HTR-8/SVneo (cell line): ENCODE measurements at regions not wholly inside any gene's neighbourhood (a gene's known extent, or its start where the extent isn't known, plus 50 kb on each side); places are given as distances from the start of the nearest gene placed in this dataset.
"Not testable (repeated sequence)": the region's sequence is repeated elsewhere in the genome, so short reads cannot be mapped to it uniquely, and the experiment has no call there.

Experiments used
- DNase-seq: peaks from one replicate; pipeline ENCODE4 v3.0.0; 2011; ENCODE audit warnings: low spot score, mixed read lengths; ENCODE audit not compliant: insufficient read length
- FAIRE-seq: peaks from 2 replicates; lab custom pipeline; 2011; peaks lifted over from hg19 to GRCh38; lab: Jason Lieb, UNC

DNA sequence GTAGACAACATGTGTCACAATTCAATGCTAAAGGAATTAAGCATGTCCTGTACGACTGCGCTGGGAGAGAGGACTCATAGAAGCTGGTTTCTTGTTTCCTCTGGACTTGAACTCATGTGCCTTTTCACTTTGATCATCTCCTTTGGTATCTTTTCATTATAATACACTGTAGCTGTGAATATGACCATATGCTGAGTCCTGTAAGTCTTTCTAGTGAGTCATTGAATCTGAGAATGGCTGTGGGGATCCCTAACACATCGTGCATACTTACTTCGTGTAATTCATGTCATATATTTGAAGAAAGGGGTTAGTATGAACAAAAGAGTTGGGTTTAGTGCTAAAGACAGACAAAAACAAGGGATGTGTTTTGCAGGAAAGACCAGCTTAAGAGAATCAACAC is 148.1 kb upstream of the RUNX1 start:
- FAIRE-seq (no peak), DNase-seq (no peak)

DNA sequence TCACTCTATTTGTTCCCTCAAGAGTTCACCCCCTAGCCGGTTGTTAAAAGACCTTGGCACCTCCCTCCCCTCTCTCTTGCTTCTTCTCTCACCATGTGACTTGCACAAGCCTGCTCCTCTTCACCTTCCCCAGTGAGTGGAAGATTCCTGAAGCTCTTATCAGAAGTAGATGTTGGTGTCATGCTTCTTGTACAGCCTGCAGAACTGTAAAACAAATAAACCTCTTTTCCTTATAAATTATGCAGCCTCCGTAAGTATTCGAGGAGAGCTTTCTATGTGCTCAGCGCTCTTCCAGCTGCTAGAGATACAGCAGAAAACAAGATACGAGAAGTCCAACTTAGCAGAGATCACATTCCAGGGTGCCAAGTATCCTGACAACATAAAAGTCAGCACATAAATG is 147.0 kb upstream of the RUNX1 start:
- DNase-seq, result no peak
- FAIRE-seq, result no peak

DNA sequence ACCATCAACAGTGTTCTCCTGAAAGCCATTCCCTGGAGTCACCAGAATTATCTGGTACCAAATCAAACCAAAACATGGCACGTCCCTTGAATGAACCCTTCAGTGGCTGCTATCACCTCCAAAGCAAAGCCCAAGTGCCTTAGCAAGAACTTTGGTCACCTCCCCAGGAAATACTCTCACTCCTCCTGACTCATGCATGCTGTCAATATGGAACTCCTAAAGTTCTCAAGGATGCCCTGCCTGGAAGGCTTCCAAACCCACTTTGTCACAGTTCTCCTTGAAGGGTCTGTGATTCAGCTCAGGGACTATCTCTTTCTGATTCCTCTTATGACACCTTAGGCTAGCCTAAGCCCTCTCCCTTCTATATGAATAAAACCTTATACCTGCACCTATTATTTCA is 146.1 kb upstream of the RUNX1 start:
- no peak for DNase-seq
- no peak for FAIRE-seq

DNA sequence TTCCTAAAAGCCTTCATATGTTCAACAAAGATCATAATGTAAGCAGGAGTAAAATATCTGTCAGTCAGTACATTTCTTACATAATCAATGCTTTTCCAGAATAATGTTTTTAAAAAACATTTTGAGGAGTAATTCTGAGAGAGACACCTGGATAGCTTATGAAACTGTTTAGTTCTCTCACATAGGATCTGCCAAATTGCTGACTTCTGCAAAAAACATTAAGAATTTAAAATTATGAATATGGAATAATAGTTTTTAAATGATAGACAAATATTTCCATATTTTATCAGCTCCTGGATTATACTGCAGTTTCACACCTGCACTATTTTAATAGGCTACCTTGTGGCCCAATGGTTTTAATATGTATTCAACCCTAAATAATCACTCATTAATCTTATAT is 142.7 kb upstream of the RUNX1 start:
- DNase-seq, result no peak

DNA sequence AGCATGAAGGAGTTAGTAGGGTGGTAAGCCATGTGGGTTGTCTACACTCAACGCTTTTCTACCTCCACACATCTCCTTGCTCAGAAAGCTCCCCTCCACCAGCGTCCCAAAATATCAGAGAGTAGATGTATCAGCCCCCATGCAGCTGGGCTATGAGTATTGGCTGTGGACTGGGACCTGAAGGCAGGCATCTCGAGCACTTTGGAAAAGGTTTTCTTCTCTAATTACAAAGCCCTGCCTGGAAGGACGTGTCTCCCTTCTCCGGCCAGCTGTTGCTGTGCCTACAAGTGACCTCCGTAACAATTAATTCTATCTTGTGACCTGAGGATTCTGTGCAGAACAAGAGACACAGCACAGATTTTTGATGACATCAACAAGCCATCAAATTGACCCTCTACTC is 142.0 kb upstream of the RUNX1 start:
- FAIRE-seq, result no peak
- no peak for DNase-seq

More for the DNA sequence above, 142.7 kb upstream of the RUNX1 start:
- no peak for FAIRE-seq

DNA sequence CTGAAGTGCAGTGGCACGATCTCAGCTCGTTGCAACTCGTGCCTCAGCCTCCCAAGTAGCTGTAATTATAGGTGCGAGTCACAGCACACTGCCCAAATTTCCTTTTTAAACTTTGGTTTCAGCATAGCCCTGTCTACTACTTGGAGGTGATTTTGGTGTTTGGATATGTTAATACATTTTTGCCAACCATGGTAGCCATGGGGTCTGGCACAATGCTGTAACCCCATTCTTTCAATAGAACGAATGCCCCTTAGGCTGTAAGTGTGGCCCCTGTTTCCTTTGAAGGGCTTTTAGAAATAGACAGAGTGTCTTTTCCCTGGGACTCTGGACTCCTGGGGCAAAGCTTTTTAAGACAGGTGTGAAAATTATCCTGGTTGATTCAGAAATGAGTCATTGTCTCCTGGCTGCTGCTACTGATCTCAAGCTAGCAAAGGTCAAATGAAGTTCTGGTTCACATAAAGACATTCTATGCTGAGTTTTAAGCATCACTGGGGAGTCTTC is 141.1 kb upstream of the RUNX1 start:
- FAIRE-seq (no peak), DNase-seq (no peak)

DNA sequence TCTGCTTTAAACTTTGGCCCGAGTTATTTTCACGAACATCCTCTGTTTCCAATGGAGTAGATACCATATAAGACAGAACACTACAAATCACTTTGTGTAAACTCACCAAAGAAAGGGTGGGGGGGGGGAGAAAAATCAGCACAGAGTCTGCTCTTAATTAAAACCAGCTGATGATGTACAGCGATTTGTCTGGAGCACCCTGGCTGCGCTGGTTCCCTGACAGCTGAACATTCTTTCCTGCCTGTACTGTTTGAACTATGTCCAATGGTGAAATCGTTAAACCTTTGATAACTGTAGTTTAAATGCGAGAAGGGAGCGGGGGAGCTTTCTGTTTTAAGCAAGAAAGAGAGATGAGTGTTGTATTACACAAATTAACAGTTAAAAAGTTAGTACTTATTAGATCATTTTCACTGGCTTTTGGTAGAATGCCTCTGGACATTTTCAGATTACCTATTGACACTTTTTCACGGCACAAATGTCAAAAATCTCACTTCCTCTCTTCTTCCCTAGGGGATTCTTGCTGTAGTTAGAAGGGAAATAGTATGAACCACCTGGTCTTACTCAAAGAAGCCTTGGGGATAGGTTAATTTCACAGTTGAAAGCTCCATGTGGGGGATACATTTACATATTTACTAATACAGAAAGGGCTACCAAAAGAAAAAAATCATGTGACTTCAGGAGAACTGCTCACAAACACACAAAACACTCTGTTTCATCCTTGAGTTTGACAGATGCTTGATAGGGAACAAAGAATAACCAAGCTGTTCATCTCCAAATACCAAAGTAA is 140.2 kb upstream of the RUNX1 start:
- no peak for FAIRE-seq
- DNase-seq, result no peak

DNA sequence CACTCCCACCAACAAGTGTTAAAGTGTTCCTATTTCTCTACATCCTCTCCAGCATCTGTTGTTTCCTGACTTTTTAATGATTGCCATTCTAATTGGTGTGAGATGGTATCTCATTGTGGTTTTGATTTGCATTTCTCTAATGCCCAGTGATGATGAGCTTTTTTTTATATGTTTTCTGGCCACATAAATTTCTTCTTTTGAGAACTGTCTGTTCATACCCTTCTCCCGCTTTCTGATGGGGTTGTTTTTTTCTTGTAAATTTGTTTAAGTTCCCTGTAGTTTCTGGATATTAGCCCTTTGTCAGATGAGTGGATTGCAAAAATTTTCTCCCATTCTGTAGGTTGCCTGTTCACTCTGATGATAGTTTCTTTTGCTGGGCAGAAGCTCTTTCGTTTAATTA is 134.3 kb upstream of the RUNX1 start:
- not testable (repeated sequence) for FAIRE-seq, DNase-seq

DNA sequence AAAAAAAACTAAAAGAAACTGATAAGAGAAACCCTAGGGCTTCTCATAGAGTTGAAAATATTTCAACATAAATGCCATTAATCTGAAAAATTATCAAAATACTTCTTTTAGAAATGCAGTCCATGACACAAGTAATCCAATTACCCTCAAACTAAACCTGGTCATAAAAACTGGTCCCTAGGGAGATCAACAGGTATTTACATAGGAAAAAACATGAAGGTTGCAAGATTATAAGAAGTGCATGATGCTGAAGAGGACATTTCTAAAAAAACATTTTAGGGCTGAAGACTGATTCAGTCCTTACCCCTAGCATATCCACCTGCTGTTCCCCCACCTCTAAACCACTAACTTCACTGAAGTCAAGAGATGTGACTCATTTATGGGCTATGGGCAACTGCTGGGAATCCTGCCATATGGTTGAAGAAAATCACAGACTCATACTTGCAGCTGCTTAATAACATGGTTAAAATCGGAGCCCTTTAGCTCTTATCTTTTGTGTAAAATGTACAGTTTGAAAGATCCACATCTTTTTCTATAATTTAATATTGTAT is 131.0 kb upstream of the RUNX1 start:
- FAIRE-seq (no peak), DNase-seq (peak; percentile 8)

DNA sequence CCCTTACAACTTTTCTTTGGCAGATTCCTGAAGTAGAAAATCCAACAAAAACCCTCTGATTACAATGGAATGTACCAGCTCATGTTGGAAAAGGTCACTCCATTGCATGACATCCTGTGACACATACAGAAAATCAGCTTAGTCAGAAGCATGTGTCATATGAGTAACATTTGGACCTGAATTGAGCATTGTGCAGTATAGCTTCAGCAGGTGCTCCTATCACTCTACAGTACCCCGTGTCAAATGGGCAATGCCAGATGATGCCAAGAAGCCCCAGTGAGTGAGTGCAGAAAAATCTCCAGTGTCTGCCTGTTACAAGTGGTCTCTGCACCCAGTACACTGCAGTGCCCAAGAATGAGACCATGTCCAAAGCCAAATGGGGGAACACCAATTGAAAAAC is 129.7 kb upstream of the RUNX1 start:
- FAIRE-seq, result no peak
- no peak for DNase-seq

DNA sequence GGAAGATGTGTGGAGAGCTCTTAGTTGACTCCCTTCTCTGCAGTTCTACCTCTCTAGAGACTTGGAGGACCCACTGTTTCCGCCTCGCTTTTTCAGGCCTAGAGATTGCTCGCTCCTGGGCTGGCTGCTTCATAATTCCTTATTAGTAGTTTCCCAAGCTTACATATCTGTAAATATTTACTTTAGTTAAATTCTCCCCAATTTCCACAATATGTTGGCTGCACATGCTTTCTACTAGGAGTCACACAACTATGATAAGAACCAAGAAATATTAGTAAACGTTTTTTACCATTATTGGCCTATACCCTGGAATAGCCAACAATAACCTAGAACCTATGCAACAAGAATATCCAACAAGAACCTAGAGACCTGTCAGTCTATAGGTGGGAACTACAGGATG is 129.0 kb upstream of the RUNX1 start:
- no peak for DNase-seq
- no peak for FAIRE-seq

DNA sequence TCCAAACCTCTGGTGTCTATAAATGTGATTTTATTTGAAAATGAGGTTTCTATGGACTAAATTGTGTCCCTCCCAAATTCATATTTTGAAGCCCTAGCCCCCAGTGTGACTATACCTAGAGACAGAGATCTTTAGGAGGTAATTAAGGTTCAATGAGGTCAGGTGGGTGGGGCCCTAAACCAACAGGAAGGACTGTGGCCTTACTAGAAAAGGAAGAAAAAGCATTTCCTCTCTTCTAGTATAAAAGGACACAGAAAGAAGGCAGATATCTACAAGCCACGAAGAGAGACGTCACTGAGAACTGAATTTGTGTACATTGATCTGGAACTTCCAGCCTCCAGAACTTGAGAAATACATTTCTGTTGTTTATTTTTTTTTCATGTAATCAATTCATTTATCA is 123.1 kb upstream of the RUNX1 start:
- DNase-seq (no peak), FAIRE-seq (no peak)

DNA sequence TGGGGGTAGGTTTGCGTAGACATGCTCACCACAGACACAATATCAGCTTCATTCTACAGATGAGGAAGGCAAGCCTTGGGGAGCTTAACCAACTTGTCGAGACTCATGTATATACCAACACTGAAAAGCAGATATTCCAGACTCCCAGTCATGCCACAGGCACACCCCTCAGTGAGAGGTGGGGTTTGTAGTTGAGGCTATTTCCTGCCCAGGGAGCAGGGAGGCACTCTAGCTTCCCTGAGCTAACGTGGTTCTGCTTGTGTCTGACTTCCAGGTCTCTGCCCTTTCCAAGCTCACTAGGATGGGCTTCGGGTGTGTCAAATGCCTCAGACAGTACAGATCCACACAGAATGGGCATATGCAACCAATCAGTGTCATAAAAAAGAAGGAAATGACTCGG is 122.3 kb upstream of the RUNX1 start:
- no peak for DNase-seq
- no peak for FAIRE-seq

DNA sequence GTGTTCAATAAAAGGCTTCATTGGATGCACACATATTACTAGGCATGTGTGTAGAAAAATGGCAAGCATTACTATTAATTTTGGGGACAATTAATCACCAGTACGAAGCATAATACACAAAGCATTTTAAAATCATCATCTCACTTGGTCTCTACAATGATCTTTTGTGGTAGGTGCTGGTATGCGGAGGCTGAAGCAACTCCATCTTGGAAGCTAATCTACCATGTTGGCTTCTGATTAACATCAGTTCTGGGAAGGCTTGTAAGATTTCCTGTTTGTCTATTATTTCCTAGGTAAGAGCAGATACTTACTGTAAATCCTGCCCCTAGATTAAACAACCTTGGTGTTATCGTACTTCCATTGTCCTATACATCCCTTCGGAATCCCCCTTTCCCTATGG is 121.7 kb upstream of the RUNX1 start:
- no peak for FAIRE-seq
- no peak for DNase-seq

DNA sequence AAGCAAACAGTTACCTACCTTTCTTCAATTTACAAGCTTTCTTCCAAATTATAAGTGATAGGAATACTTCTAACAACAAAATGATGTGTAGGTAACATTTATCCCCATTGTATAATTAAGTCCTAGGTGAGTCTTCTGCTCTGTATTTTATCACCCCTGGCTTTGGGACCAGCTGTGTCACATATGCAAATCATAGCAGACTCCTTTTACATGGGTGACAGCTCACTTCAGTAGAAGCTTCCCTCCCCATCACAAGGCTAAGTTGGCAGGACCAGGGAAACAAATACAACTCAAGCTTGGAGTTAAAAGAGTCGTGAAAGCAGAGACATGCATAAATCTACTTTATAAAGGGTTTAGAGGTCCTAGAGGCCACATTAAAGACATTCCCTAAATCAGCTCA is 121.1 kb upstream of the RUNX1 start:
- no peak for FAIRE-seq
- DNase-seq, result no peak

DNA sequence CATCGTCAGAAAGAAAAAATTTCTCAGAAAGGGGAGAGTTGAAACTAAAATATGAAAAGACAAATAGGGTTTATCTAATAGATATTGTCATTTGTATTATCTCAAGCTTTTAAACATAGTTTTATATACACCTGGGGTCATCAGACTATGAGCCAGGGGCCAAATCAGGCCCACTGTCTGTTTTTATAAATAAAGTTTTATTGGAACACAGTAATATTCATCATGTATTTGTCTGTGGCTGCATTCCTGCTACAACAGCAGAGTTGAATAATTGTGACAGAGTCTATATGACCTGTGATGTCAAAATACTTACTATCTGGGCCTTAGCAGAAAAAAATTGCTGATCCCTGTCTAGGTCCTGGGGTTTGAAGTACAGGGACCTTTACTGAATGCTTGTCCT is 120.5 kb upstream of the RUNX1 start:
- FAIRE-seq, result no peak
- DNase-seq, result no peak

DNA sequence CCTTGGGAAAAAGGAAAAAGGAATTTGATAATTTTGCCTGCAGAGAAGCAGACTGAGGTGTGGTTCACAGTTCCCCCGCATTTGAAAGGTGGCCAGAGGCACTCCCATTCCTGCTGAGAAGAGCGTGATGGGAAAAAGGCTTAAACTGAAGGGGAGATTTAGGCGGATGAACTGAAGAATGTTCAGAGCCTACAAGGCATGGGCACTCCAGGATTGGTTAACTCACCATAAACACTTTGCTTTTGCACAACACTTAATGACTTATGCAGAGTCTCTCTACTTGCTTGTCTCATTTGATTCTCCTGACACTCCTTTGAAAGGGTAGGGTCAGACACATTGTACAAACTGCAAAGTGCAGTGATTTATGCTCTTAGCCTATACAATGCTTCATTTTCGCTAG is 119.6 kb upstream of the RUNX1 start:
- DNase-seq (no peak), FAIRE-seq (no peak)

DNA sequence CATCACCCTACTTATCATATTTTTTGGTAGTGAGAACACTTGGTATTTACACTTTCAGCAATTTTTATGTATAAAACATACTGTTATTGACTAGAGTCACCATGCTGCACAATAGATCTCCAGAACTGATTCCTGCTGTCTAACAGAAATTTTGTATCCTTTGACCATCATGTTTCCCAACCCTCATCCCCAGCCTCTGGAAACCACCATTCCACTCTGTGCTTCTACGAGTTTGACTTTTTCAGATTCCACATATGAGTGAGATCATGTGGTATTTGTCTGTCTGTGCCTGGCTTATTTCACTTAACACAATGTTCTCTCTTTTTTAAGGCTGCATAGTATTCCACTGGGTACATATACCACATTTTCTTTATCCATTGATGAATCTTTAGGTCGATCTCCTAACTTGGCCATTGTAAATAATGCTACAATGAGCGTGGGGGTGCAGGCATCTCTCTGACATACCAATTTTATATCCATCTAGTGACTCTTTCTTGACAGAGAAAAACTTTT is 115.9 kb upstream of the RUNX1 start:
- no peak for FAIRE-seq
- no peak for DNase-seq

DNA sequence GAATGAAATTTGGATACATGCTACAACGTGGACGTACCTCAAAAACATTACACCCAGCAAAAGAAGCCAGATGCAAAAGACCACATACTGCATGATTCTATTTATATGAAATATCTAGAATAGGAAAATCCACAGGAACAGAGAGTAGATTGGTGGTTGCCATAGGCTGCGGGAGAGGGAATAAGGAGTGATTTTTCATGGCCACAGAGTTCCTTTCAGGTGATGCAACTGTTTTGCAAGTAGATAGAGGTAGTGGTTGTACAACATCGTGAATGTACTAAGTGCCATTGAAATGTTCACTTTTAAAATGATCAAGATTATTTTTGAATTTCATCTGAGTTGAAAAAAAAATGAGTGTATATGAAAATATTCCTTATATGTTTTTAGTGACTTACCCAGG is 115.3 kb upstream of the RUNX1 start:
- DNase-seq (no peak), FAIRE-seq (no peak)

DNA sequence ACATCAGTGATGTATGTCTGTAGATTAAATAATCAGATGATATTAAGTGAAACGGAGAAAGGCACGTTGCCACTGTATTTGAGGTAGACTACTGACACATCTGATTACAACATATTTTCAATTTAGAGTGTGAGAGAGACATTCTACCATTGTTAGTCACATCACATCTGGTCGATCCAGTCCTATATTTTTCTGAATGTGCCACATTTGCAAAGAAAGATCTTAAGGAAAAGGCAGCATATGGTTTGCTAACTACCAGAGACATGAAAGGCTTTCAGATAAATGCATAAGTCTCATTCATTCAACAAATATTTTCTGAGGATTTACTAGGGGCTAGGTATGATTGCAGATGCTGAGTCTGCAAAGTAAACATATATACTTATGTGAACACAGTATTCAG is 114.3 kb upstream of the RUNX1 start:
- DNase-seq, result no peak
- no peak for FAIRE-seq

DNA sequence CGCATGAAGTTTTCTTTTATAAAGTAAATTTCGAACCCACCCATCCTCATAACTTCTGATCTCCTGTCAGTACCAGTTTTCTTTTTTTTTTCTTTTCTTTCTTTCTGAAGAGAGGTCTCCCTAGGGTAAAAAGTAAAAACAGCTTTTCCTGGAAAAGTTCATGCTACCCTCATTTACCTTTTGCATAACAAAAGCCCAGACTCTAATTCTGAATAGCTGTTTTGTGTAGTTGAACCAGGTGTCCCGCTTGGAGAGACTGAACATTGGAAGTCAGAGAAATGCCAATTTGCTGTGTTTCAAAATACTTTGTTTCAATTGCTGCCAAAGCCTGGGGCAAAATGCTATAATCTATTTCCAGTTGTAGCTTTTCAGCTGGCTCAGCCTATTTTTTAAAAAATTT is 113.7 kb upstream of the RUNX1 start:
- FAIRE-seq (no peak), DNase-seq (no peak)

DNA sequence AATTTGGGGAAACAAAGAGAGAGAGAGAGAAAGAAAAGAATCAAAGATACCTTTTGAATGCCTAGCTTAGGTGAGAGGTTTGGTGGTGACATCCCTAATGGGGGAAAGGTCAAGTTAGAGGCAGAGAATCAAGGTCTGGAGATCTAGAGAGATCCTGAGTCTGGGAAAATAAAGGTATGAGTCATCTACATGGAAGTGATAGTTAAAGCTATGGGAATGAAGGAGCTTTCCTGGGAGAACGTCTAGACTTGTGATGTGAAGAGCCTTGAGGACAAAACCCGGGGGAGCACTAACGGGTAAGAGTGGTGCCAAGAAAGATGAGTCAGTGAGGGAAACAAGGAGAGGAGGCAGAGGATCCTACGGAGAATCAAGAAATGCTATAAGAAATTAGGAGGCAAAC is 110.8 kb upstream of the RUNX1 start:
- DNase-seq, result no peak
- FAIRE-seq, result no peak
